Endothelial cell of umbilical vein (primary cell): ENCODE measurements at regions not wholly inside any gene's neighbourhood (a gene's known extent, or its start where the extent isn't known, plus 50 kb on each side); places are given as distances from the start of the nearest gene placed in this dataset.

Experiments used
- BruUV-seq: library from RNA; stranded (reverse); fragments of 400-500 nt; replicated peaks from 2 replicates; lab custom pipeline; 2021; lab: Mats Ljungman, UMichigan
- CTCF ChIA-PET: fragments of 300-600, 350-600 bp; sonication (Branson Sonifier 250); formaldehyde crosslinking; loops from one replicate; lab custom pipeline; 2021; ENCODE audit warnings: antibody characterized with exemption, inconsistent platforms; lab: Charles Lee
- POLR2A ChIA-PET: fragments of 300-600, 350-600 bp; sonication (Branson Sonifier 250); formaldehyde crosslinking; loops from one replicate; lab custom pipeline; 2021; ENCODE audit warnings: antibody characterized with exemption, inconsistent platforms; lab: Charles Lee
- DNase-seq: peaks from one replicate; pipeline ENCODE4 v3.0.0-alpha.2; 2011; ENCODE audit warnings: low read depth, low spot score
- FAIRE-seq: peaks from 2 replicates; lab custom pipeline; 2011; peaks lifted over from hg19 to GRCh38; lab: Jason Lieb, UNC
- H2AFZ ChIP-seq: 2 replicates; pipeline ENCODE4 v1.6.0; 2012; ENCODE audit warnings: low read depth, low read length, control low read depth, inconsistent platforms
- H3K27ac ChIP-seq: 2 replicates; pipeline ENCODE4 v1.5.1; 2011; ENCODE audit warnings: low read depth, mild to moderate bottlenecking, control low read depth, low read length, moderate library complexity; ENCODE audit not compliant: insufficient read depth
- H3K27me3 ChIP-seq, 2 experiments: 2 replicates each; pipeline versions ENCODE4 v1.6.0 to v1.6.1; 2011; ENCODE audit warnings: low read length in 2 of 2, mixed read lengths in 1 of 2; ENCODE audit not compliant: control insufficient read depth in 2 of 2, insufficient read depth in 2 of 2
- H3K36me3 ChIP-seq, 2 experiments: 2 replicates in 1 of 2; 3 replicates in 1 of 2; pipeline ENCODE4 v1.5.1; 2011; ENCODE audit warnings: low read length in 2 of 2, mild to moderate bottlenecking in 1 of 2, moderate library complexity in 1 of 2; ENCODE audit not compliant: control insufficient read depth in 2 of 2, insufficient read depth in 2 of 2; ENCODE audit errors: extremely low read depth in 1 of 2
- H3K4me1 ChIP-seq: 3 replicates; pipeline ENCODE4 v1.5.1; 2011; ENCODE audit warnings: mild to moderate bottlenecking, low read length; ENCODE audit not compliant: control insufficient read depth, insufficient read depth; ENCODE audit errors: extremely low read depth
- H3K4me2 ChIP-seq: 2 replicates; pipeline ENCODE4 v1.6.1; 2011; ENCODE audit warnings: low read length, control low read depth, mixed read lengths; ENCODE audit not compliant: insufficient read depth
- H3K4me3 ChIP-seq, 3 experiments: fragments of 200-600 bp in 1 of 3; sonication (generic), shearing (Covaris generic) in 1 of 3; replicated peaks in 1 of 3; 2 replicates each; pipeline ENCODE4 v1.5.1; 2011 to 2016; ENCODE audit warnings: control low read depth in 3 of 3, low read length in 3 of 3, mild to moderate bottlenecking in 2 of 3, inconsistent platforms in 1 of 3, low read depth in 1 of 3, moderate library complexity in 1 of 3; ENCODE audit not compliant: insufficient read depth in 1 of 3
- H3K79me2 ChIP-seq: 2 replicates; pipeline ENCODE4 v1.6.0; 2012; ENCODE audit warnings: low read length, inconsistent platforms; ENCODE audit not compliant: control insufficient read depth, insufficient read depth
- H3K9ac ChIP-seq: replicated peaks from 2 replicates; pipeline ENCODE3; 2011; ENCODE audit warnings: low read length, control low read depth; ENCODE audit not compliant: insufficient read depth; ENCODE audit errors: extremely low read depth
- H3K9me1 ChIP-seq: replicated peaks from 3 replicates; pipeline ENCODE4 v1.6.0; 2011; ENCODE audit warnings: mild to moderate bottlenecking, low read length; ENCODE audit not compliant: control insufficient read depth, insufficient read depth; ENCODE audit errors: extremely low read depth
- H3K9me3 ChIP-seq: replicated peaks from 2 replicates; pipeline ENCODE4 v1.5.1; 2012; ENCODE audit warnings: low read length, inconsistent platforms; ENCODE audit not compliant: control insufficient read depth, insufficient read depth
- H4K20me1 ChIP-seq: replicated peaks from 2 replicates; pipeline ENCODE3; 2011; ENCODE audit warnings: mild to moderate bottlenecking, low read length; ENCODE audit not compliant: control insufficient read depth, insufficient read depth; ENCODE audit errors: extremely low read depth
- CTCF ChIP-seq, 2 donors: IDR thresholded peaks; 1 replicate in 1 of 2; 2 replicates in 1 of 2; pipeline ENCODE4 v1.5.1; 2011; ENCODE audit warnings: low read length in 2 of 2, mild to moderate bottlenecking in 2 of 2, moderate library complexity in 2 of 2, control low read depth in 1 of 2, inconsistent platforms in 1 of 2, low read depth in 1 of 2; ENCODE audit not compliant: insufficient read depth in 1 of 2; ENCODE audit errors: extremely low read depth in 1 of 2
- EZH2 ChIP-seq: IDR thresholded peaks from 2 replicates; pipeline ENCODE4 v1.6.1; 2012; ENCODE audit warnings: borderline replicate concordance, low read depth, mild to moderate bottlenecking, moderate library complexity, low read length, inconsistent platforms; ENCODE audit not compliant: severe bottlenecking
- FOS ChIP-seq: IDR thresholded peaks from 2 replicates; pipeline ENCODE4 v1.6.1; 2011; ENCODE audit warnings: mild to moderate bottlenecking, low read length, moderate library complexity, borderline replicate concordance; ENCODE audit not compliant: insufficient read depth
- GATA2 ChIP-seq: IDR thresholded peaks from 2 replicates; pipeline ENCODE4 v1.7.0; 2011; ENCODE audit warnings: low read depth, mild to moderate bottlenecking, moderate library complexity, mixed read lengths, low read length; ENCODE audit not compliant: insufficient read length, insufficient read depth
- JUN ChIP-seq: IDR thresholded peaks from 2 replicates; pipeline ENCODE4 v1.6.1; 2011; ENCODE audit warnings: borderline replicate concordance, low read depth; ENCODE audit not compliant: insufficient read length, insufficient read depth
- MAX ChIP-seq: IDR thresholded peaks from 2 replicates; pipeline ENCODE4 v1.6.1; 2011; ENCODE audit not compliant: insufficient read depth, insufficient read length
- MYC ChIP-seq: IDR thresholded peaks from one replicate; pipeline ENCODE4 v1.6.1; 2011; ENCODE audit warnings: mild to moderate bottlenecking, low read depth, low read length
- POLR2A ChIP-seq: IDR thresholded peaks from 2 replicates; pipeline ENCODE4 v1.6.1; 2012; ENCODE audit warnings: low read depth, mild to moderate bottlenecking, control low read depth, low read length
- POLR2AphosphoS5 ChIP-seq: IDR thresholded peaks from 2 replicates; pipeline ENCODE4 v1.6.1; 2012; ENCODE audit warnings: low read depth, mild to moderate bottlenecking, control low read depth, low read length, moderate library complexity; ENCODE audit not compliant: insufficient read depth
- dilution Hi-C: fragments of 300-500 bp; cut with MboI; formaldehyde crosslinking; loops from one replicate; pipeline ENCODE4 v1.15.0; 2019; ENCODE audit warnings: low sequenced_read_pairs; ENCODE audit not compliant: extremely low pct_ligation_motif_present
- intact Hi-C: fragments of 100-400 bp; cut with micrococcal nuclease; formaldehyde crosslinking; loops from one replicate; pipeline ENCODE4 v1.10.0; 2022

- Histone ChIP-seq H3K9ac (no peak overlapping the region), H4K20me1 (no peaks in the 10 kb centered on the region), H3K4me1 (no peaks in the 10 kb centered on the region), H3K4me3 (no peak overlapping the region), H3K27ac (no peak overlapping the region), H3K4me2 (no peak overlapping the region), H3K9me3 (no peaks in the 10 kb centered on the region), H3K79me2 (no peaks in the 10 kb centered on the region), H3K27me3 (no peaks in the 10 kb centered on the region), H3K9me1 (no peaks in the 10 kb centered on the region), H2AFZ (no peak overlapping the region), H3K36me3 (no peaks in the 10 kb centered on the region)
- no peak for DNase-seq
- FAIRE-seq: no peak
- ChIA-PET CTCF (no interaction called here), POLR2A (no interaction called here)
- dilution Hi-C loops: no loop called here
- intact Hi-C loops: no loop called here
- no TSS peak for BruUV-seq
- TF ChIP-seq POLR2A (no peak), FOS (no peak), MYC (no peak), MAX (no peak), GATA2 (no peak), CTCF (IDR thresholded peaks at IDR 0.05; ENCODE audit: extremely low read depth in 1 of 2, insufficient read depth in 1 of 2, low read depth in 1 of 2, low read length in 2 of 2) (no peak), EZH2 (no peak), POLR2AphosphoS5 (no peak), JUN (no peak)
These were observed 121.2 kb upstream of the GALNT2 start for GRCh38 chr1:229945795-229946194.
